Neural progenitor cell (in vitro differentiated cells): ENCODE measurements at regions not wholly inside any gene's neighbourhood (a gene's known extent, or its start where the extent isn't known, plus 50 kb on each side); places are given as distances from the start of the nearest gene placed in this dataset. TPM values are rescaled to one million over a fixed set of nuclear protein-coding genes. Genes with fewer than 3 reads are reported as not detected.

ENCODE experiments used
- DNase-seq: peaks from one replicate; pipeline ENCODE4 v3.0.0-alpha.2; 2016; ENCODE audit warnings: low spot score
- H2AFZ ChIP-seq: fragments of 200-600 bp; sonication (generic); replicated peaks from 2 replicates; pipeline ENCODE4 v1.6.1; 2016; ENCODE audit warnings: antibody characterized with exemption
- H3F3A ChIP-seq: fragments of 200-600 bp; sonication (generic); 2 replicates; pipeline ENCODE4 v1.6.1; 2016; ENCODE audit warnings: antibody characterized with exemption, low read depth
- H3K27ac ChIP-seq: fragments of 200-600 bp; sonication (generic); 2 replicates; pipeline ENCODE4 v1.5.1; 2016; ENCODE audit warnings: mild to moderate bottlenecking
- H3K27me3 ChIP-seq: fragments of 200-600 bp; sonication (generic); 2 replicates; pipeline ENCODE4 v1.6.1; 2016; ENCODE audit warnings: mild to moderate bottlenecking, moderate library complexity
- H3K36me3 ChIP-seq: fragments of 200-600 bp; sonication (generic); 2 replicates; pipeline ENCODE4 v1.5.1; 2016
- H3K4me1 ChIP-seq: fragments of 200-600 bp; sonication (generic); 2 replicates; pipeline ENCODE4 v1.6.1; 2016; ENCODE audit warnings: mixed run types
- H3K4me2 ChIP-seq: fragments of 200-600 bp; sonication (generic); 2 replicates; pipeline ENCODE4 v1.6.1; 2016
- H3K4me3 ChIP-seq: fragments of 200-600 bp; sonication (generic); 2 replicates; pipeline ENCODE4 v1.5.1; 2016
- H3K79me2 ChIP-seq: fragments of 200-600 bp; sonication (generic); 2 replicates; pipeline ENCODE4 v1.6.1; 2016; ENCODE audit warnings: low read depth
- H3K9ac ChIP-seq: fragments of 200-600 bp; sonication (generic); 2 replicates; pipeline ENCODE4 v1.6.1; 2016
- H3K9me3 ChIP-seq: fragments of 200-600 bp; sonication (generic); 2 replicates; pipeline ENCODE4 v1.5.1; 2016; ENCODE audit warnings: low read depth
- H4K20me1 ChIP-seq: fragments of 200-600 bp; sonication (generic); 2 replicates; pipeline ENCODE4 v1.6.1; 2016; ENCODE audit warnings: low read depth
- H3K27ac Mint-ChIP-seq: 3 replicates; pipeline ENCODE4 v1.8.0; 2021; ENCODE audit warnings: mixed read lengths
- H3K27me3 Mint-ChIP-seq: 2 replicates; pipeline ENCODE4 v1.8.0; 2022; ENCODE audit warnings: low read depth, mild to moderate bottlenecking, inconsistent platforms, moderate library complexity, mixed read lengths; ENCODE audit not compliant: insufficient read depth
- H3K36me3 Mint-ChIP-seq: 3 replicates; pipeline ENCODE4 v1.8.0; 2021; ENCODE audit warnings: mixed read lengths
- H3K4me1 Mint-ChIP-seq: 3 replicates; pipeline ENCODE4 v1.8.0; 2021; ENCODE audit warnings: mixed read lengths
- H3K4me3 Mint-ChIP-seq: 3 replicates; pipeline ENCODE4 v1.8.0; 2021; ENCODE audit warnings: mild to moderate bottlenecking, moderate library complexity, mixed read lengths
- H3K9me3 Mint-ChIP-seq: 3 replicates; pipeline ENCODE4 v1.8.0; 2020; ENCODE audit warnings: mixed read lengths
- EZH2 ChIP-seq: fragments of 200-600 bp; sonication (generic); IDR thresholded peaks from 2 replicates; pipeline ENCODE4 v1.6.1; 2017; ENCODE audit warnings: antibody characterized with exemption, mild to moderate bottlenecking, moderate library complexity
- EZH2phosphoT487 ChIP-seq: fragments of 200-600 bp; sonication (generic); IDR thresholded peaks from 2 replicates; pipeline ENCODE4 v1.6.1; 2017; ENCODE audit warnings: antibody characterized with exemption
- small RNA-seq: library from RNA; depleted of rRNA; stranded (forward); fragments of <200 nt; gene quantifications from one replicate; pipeline ENCODE3, GENCODE V24; 2015
- TF ChIP-seq, protein P1 (sequence below): fragments of 200-600 bp; sonication (generic); IDR thresholded peaks from 2 replicates; pipeline ENCODE4 v1.5.1; 2017; ENCODE audit warnings: antibody characterized with exemption, mild to moderate bottlenecking

DNA sequence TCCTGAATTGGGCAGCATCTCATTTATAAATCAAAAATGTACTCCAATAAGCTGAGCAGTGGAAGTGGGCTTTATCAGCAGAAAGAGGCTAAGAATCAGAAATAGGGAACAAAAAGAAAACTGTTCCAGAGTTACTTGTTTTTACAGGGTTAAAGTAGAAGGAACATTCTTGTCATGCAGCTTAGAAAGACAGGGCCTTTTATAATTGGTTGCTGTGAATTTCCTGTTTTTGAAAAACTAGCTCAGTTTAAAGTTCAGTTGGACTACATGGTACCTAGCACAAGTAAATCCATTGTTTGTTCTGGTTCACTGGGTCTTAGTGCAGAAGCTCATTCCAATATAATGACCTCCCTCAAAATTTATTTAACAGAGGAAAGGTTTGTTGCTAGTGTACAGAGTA lies 200.8 kb downstream of the GRIA2 start:
- H3K4me3 Mint-ChIP-seq: no peak overlapping the region
- Histone ChIP-seq H3K4me1 (no peaks in the 10 kb centered on the region), H3K9me3 (no peaks in the 10 kb centered on the region), H3K79me2 (no peaks in the 10 kb centered on the region), H2AFZ (peak overlapping the region; percentile 87), H3K27ac (no peak overlapping the region), H3K27me3 (no peaks in the 10 kb centered on the region), H3F3A (no peaks in the 10 kb centered on the region), H3K36me3 (no peaks in the 10 kb centered on the region), H4K20me1 (no peaks in the 10 kb centered on the region), H3K4me3 (no peak overlapping the region), H3K9ac (no peak overlapping the region), H3K4me2 (no peak overlapping the region)
- DNase-seq: no peak
- H3K4me1 Mint-ChIP-seq: no peaks in the 10 kb centered on the region
- H3K9me3 Mint-ChIP-seq: peaks cover 3% of the 10 kb centered on the region
- H3K27ac Mint-ChIP-seq: no peak overlapping the region
- H3K27me3 Mint-ChIP-seq: no peaks in the 10 kb centered on the region
- H3K36me3 Mint-ChIP-seq: no peaks in the 10 kb centered on the region
- TF ChIP-seq, protein P1, sequence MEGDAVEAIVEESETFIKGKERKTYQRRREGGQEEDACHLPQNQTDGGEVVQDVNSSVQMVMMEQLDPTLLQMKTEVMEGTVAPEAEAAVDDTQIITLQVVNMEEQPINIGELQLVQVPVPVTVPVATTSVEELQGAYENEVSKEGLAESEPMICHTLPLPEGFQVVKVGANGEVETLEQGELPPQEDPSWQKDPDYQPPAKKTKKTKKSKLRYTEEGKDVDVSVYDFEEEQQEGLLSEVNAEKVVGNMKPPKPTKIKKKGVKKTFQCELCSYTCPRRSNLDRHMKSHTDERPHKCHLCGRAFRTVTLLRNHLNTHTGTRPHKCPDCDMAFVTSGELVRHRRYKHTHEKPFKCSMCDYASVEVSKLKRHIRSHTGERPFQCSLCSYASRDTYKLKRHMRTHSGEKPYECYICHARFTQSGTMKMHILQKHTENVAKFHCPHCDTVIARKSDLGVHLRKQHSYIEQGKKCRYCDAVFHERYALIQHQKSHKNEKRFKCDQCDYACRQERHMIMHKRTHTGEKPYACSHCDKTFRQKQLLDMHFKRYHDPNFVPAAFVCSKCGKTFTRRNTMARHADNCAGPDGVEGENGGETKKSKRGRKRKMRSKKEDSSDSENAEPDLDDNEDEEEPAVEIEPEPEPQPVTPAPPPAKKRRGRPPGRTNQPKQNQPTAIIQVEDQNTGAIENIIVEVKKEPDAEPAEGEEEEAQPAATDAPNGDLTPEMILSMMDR: no peak
- TF ChIP-seq EZH2phosphoT487 (no peak), EZH2 (no peak)

Small RNAs in the stretch of these regions (small RNA-seq; reads per million reads assigned to genes)
- not detected for gene RF00019
